Activated T-helper 2 cell treated with anti-CD3 and anti-CD28 coated beads, Interferon-gamma antibody, Interleukin-2, Interleukin-4, amounts not matched to agents 10 μg/mL and 5 μg/mL and 100 μg/mL, durations not matched to agents 14 hours and 24 hours and 36 hours (primary cell): ENCODE measurements at regions not wholly inside any gene's neighbourhood (a gene's known extent, or its start where the extent isn't known, plus 50 kb on each side); places are given as distances from the start of the nearest gene placed in this dataset.

Source experiments
- DNase-seq: peaks from one replicate; pipeline ENCODE4 v3.0.0; 2021; ENCODE audit warnings: low spot score
- H3K27ac Mint-ChIP-seq: one replicate; pipeline ENCODE4 v1.8.0; 2021; ENCODE audit warnings: mixed read lengths
- H3K27me3 Mint-ChIP-seq: one replicate; pipeline ENCODE4 v1.8.0; 2021; ENCODE audit warnings: low read depth, mixed read lengths
- H3K36me3 Mint-ChIP-seq: one replicate; pipeline ENCODE4 v1.8.0; 2021; ENCODE audit warnings: low read depth, mixed read lengths
- H3K4me1 Mint-ChIP-seq: one replicate; pipeline ENCODE4 v1.8.0; 2021; ENCODE audit warnings: low read depth, mixed read lengths
- H3K4me3 Mint-ChIP-seq: one replicate; pipeline ENCODE4 v1.8.0; 2021; ENCODE audit warnings: low read depth, mild to moderate bottlenecking, moderate library complexity, mixed read lengths
- H3K9me3 Mint-ChIP-seq: one replicate; pipeline ENCODE4 v1.8.0; 2021; ENCODE audit warnings: mixed read lengths
- intact Hi-C: fragments of 100-400 bp; cut with micrococcal nuclease; formaldehyde crosslinking; loops from one replicate; pipeline ENCODE4 v1.15.1; 2023

DNA sequence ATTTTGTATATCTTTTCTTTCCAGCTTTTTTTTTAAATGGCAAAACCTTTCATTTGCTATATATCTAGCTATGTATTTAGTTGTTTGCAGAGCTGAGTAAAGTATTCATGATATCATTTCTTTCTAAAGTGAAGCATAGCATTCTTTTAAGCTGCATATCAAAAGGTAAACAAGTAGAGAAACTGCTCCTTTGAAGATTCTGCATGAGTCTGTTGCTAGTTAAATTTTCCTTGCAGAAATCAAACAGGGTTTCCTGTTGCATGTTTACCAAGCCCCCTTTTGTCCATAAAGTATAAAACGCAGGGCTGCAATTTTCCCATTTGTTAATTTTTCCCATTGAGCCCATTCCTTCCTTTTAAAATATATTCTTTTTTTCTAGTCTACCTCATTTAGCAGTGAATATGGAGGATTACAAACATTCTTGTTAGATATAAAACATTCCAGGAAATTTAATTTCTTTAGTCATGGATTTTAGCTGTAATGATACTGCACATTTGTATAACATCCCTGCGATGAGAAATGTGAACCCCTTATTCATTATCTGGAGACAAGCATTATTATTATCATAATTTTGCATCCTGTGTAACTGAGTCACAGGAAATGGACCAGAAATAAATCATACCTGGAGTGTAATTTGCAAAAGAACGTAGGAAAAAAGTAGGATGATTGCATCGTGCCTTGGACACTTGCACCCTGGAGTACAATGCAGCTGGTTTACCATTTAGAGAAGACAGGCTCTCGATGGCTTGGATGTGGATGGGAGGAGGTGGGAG lies 110.9 kb upstream of the ARGLU1 start:
- H3K9me3 Mint-ChIP-seq, result no peaks in the 10 kb centered on the region
- no peaks in the 10 kb centered on the region for H3K27me3 Mint-ChIP-seq
- no peak overlapping the region for H3K4me3 Mint-ChIP-seq
- no peak for DNase-seq
- no peak overlapping the region for H3K27ac Mint-ChIP-seq
- no peaks in the 10 kb centered on the region for H3K4me1 Mint-ChIP-seq
- H3K36me3 Mint-ChIP-seq, result no peaks in the 10 kb centered on the region
- intact Hi-C loops, result no loop called here

DNA sequence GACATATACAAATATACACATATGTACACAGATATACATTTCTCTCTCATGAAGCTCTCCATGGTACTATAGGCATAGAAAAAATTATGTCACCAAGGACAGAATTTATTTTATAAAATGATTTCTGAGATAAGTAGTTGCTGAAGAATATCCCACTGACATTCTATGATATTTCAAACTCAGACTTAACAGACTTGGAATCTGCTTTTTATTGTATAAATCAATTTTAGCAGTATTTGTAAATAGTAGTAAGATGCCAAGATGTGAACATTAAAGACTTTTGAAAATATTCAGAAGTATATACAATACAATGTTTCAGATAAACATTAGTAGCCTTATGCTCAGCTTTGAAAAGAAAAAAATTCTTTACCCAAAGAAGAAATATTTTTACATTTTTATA lies 107.4 kb upstream of the ARGLU1 start:
- intact Hi-C loops, result no loop called here
- Mint-ChIP-seq H3K36me3 (no peaks in the 10 kb centered on the region), H3K4me1 (no peaks in the 10 kb centered on the region), H3K27me3 (no peaks in the 10 kb centered on the region), H3K4me3 (no peak overlapping the region), H3K9me3 (no peaks in the 10 kb centered on the region), H3K27ac (no peak overlapping the region)
- no peak for DNase-seq

DNA sequence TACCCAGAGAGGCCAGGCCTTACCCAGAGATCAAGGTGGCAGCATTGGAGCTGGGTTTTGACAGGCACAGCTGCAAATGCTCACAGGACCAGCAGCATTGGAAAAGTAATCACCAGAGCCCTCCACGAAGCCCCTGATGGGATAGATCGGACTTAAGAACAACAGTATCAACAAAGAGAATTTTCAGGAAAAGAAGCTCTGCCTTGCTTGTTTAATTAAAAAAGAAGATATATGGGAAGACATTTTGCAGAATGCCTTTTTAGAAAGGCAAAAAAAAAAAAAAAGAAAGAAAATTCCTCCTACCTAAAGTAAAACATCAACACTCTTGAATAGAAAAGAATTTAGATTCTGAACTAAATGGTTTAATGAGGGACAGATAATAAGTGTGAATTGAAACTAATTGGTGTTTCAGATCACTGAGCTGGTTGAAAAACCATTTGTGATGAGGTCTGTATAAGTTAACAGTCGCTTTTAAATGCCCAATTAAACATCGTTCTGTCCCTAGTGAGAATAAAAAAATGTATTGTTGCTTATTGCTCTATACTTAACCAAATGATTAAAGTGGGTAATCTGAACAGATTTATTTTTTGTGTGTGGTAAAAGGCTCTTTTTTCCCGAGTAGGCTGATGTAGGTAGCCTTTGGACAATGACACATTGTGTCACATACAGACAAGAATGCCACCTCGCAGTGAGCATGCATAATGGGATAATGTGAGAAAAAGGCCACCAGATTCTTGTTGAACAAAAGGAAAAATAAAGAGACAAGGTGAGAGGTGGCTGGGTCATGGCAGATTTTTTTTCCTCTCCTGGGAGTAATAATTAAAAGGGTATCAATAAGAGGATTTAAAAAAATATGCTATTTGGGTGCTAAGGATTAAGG lies 93.0 kb upstream of the ARGLU1 start:
- H3K27ac Mint-ChIP-seq, result no peak overlapping the region
- H3K27me3 Mint-ChIP-seq, result no peaks in the 10 kb centered on the region
- intact Hi-C loops, result no loop called here
- H3K4me3 Mint-ChIP-seq, result no peak overlapping the region
- H3K9me3 Mint-ChIP-seq, result no peaks in the 10 kb centered on the region
- no peak for DNase-seq
- H3K36me3 Mint-ChIP-seq, result no peaks in the 10 kb centered on the region
- H3K4me1 Mint-ChIP-seq, result no peaks in the 10 kb centered on the region

DNA sequence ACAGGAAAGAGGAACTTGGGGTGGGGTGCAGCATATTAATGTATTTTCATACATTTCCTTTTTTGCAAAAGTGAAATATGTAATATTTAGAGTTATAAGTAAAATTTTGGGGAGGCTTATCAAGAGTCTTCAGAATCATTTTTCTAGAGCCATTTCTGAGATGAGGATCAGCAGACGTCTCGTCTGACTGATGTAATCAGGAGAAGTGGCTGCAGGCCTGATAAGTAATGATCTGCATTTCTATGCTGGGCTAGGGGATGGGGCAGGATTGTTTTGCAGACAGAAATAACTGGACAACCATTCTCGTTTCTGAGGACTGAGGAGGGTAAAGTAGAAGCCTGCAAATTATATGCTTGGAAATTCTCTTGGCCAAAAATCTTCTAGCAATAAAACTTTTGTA lies 89.2 kb upstream of the ARGLU1 start:
- Mint-ChIP-seq H3K27ac (no peak overlapping the region), H3K4me1 (no peaks in the 10 kb centered on the region), H3K9me3 (no peaks in the 10 kb centered on the region), H3K27me3 (no peaks in the 10 kb centered on the region), H3K4me3 (no peak overlapping the region), H3K36me3 (no peaks in the 10 kb centered on the region)
- no peak for DNase-seq
- intact Hi-C loops, result no loop called here

DNA sequence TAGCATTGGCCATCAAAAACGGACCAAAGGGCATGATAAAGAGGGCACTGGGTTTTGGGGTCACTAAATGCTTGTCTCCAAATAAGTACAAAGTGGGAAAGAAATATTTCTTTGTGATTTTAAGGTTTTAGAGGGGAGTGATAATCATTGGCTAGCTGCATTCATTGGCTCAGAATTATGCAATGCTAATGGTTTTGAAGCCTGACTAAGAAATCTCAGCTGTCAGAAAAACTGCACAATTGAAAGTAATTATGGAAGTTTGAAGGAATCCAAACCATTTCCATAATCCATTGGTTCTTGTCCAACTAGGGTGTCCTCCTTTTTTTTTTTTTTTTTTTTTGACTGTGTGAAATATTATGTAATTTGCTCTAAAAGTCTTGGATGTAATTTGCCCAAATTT lies 88.2 kb upstream of the ARGLU1 start:
- H3K4me3 Mint-ChIP-seq, result no peak overlapping the region
- intact Hi-C loops, result no loop called here
- H3K9me3 Mint-ChIP-seq, result no peaks in the 10 kb centered on the region
- H3K27ac Mint-ChIP-seq, result no peak overlapping the region
- DNase-seq, result no peak
- no peaks in the 10 kb centered on the region for H3K36me3 Mint-ChIP-seq
- H3K27me3 Mint-ChIP-seq, result no peaks in the 10 kb centered on the region
- H3K4me1 Mint-ChIP-seq, result no peaks in the 10 kb centered on the region

DNA sequence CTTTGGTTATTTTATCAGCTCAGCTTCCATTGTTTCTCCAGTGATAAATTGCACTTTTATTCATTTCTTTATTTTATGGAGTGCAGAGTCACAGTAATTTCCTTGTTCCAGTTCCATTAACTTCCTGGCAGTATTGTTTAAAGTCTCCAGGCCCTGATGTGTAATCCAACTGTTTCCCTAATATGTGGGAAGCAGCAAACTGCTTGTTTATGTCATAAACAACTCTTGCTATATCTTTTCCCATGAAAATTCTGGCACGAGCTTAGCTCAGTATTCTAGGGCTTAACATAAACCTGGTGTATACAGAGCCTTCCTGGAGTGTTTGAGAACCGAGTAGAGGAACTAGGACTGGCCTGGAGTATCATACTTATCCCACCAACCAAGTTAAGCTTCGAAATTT lies 83.5 kb upstream of the ARGLU1 start:
- no peaks in the 10 kb centered on the region for H3K9me3 Mint-ChIP-seq
- no peak for DNase-seq
- no peak overlapping the region for H3K4me3 Mint-ChIP-seq
- intact Hi-C loops, result no loop called here
- no peaks in the 10 kb centered on the region for H3K4me1 Mint-ChIP-seq
- no peaks in the 10 kb centered on the region for H3K27me3 Mint-ChIP-seq
- H3K36me3 Mint-ChIP-seq, result no peaks in the 10 kb centered on the region
- H3K27ac Mint-ChIP-seq, result no peak overlapping the region

DNA sequence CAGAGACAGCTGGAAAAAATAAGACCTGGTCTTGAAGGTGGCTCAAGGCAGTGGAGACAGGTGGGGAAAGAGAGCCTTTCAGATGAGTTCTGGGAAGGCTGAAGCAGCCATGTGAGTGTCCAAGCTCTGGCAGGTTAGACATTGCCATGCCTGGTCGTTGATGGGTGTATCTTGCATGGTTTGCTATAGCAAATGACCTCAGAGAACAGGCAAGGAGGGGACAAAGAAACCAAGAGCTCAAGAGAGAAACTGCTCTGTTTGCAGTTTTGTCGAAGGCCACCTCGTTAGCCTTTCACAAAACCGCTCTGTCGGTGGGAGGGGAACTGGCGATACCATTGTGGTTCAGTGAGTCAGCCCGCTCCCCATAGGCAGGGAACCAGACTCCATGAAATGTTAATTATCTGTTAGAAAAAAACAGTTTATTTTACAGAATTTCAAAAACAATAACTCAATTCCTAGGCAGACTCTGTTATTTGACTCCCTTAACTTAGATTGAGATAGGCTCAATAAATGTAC lies 82.8 kb upstream of the ARGLU1 start:
- H3K27ac Mint-ChIP-seq, result no peak overlapping the region
- H3K36me3 Mint-ChIP-seq, result no peaks in the 10 kb centered on the region
- no peak for DNase-seq
- no peaks in the 10 kb centered on the region for H3K4me1 Mint-ChIP-seq
- no peaks in the 10 kb centered on the region for H3K27me3 Mint-ChIP-seq
- no peak overlapping the region for H3K4me3 Mint-ChIP-seq
- H3K9me3 Mint-ChIP-seq, result no peaks in the 10 kb centered on the region
- intact Hi-C loops, result no loop called here

DNA sequence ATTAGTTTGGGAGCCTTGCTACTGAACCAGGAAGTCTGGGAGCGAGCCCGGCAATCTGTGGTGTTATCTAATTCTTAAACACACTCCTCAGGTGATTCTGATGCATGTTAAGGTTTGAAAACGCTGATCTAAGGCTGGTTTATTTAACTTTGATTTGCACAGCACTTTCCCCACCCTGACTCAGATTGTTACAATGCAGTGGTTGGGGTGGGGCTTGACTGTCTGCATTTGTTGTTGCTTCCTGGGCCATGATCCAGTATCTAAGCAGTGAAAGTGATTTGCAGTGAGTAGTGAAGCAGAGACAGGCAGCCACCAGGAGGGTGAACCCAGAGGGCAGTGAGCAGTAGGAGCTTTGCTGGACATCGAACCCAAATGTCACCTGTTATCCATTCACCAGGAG lies 81.6 kb upstream of the ARGLU1 start:
- H3K4me3 Mint-ChIP-seq, result no peak overlapping the region
- no peaks in the 10 kb centered on the region for H3K36me3 Mint-ChIP-seq
- H3K27ac Mint-ChIP-seq, result no peak overlapping the region
- no peaks in the 10 kb centered on the region for H3K27me3 Mint-ChIP-seq
- no peaks in the 10 kb centered on the region for H3K9me3 Mint-ChIP-seq
- no peaks in the 10 kb centered on the region for H3K4me1 Mint-ChIP-seq
- intact Hi-C loops, result no loop called here
- no peak for DNase-seq

DNA sequence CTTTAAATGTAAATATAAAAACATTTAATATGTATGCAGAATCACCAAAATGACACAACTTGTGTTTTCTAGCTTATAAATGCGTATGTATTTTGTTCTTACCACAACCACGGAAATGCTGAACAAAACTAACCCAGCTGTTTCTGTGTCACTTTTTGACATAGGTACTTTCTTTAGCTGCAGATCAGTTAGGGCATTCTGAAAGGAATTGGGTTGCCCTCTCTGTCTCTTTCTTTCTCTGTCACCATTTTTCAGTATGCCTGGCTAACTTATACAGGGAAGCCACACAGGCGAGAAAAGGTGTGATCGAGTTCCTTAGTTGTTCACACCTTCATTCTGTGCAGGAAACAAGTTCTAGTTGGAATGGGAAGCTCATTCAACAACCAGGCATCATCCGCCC lies 72.6 kb upstream of the ARGLU1 start:
- no peaks in the 10 kb centered on the region for H3K27me3 Mint-ChIP-seq

DNA sequence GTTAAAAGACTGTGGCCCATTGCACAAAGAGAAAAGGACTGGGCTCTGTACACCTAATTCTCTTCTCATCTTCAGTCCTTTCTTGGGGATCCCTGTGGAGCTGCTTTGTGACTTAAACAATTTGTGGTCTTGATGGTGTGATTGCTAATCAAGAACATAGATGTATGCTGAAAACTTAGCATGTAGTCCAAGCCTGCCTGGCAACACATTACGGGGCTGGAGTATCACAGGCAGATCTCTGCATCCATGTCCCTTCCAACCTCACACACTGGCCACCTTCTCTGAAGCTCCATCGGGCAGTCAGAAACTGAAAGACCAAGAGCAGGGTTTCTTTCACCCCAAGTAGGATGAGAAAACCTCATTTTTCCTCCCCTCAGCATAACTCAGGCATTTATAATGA lies 69.6 kb upstream of the ARGLU1 start:
- H3K27me3 Mint-ChIP-seq, result no peaks in the 10 kb centered on the region
- no peaks in the 10 kb centered on the region for H3K4me1 Mint-ChIP-seq
- intact Hi-C loops, result no loop called here
- no peak overlapping the region for H3K27ac Mint-ChIP-seq
- no peaks in the 10 kb centered on the region for H3K36me3 Mint-ChIP-seq
- no peak overlapping the region for H3K4me3 Mint-ChIP-seq
- no peaks in the 10 kb centered on the region for H3K9me3 Mint-ChIP-seq
- no peak for DNase-seq

More for the DNA sequence above, 72.6 kb upstream of the ARGLU1 start:
- Mint-ChIP-seq H3K4me1 (no peaks in the 10 kb centered on the region), H3K4me3 (no peak overlapping the region), H3K36me3 (no peaks in the 10 kb centered on the region), H3K27ac (no peak overlapping the region), H3K9me3 (no peaks in the 10 kb centered on the region)
- intact Hi-C loops, result no loop called here
- no peak for DNase-seq

DNA sequence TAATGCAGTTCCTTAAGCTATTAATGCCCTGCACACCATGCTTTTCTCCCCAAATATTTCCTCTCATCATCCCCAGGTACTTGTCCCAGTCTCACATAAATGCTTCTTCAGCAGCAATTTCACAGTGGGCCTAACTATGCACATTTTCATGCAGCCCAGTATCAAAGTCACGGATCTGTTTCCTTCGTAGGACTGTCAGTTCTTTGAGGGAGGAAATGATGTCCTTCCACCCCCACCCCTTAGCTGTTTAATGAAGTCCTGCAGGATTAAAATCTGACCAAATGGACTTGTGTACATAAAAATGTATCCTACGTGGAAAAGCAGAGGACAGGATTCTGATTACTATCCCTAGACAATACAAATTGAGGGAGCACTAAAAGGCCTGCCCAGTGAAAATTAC lies 68.6 kb upstream of the ARGLU1 start:
- no peaks in the 10 kb centered on the region for H3K4me1 Mint-ChIP-seq
- DNase-seq, result no peak

DNA sequence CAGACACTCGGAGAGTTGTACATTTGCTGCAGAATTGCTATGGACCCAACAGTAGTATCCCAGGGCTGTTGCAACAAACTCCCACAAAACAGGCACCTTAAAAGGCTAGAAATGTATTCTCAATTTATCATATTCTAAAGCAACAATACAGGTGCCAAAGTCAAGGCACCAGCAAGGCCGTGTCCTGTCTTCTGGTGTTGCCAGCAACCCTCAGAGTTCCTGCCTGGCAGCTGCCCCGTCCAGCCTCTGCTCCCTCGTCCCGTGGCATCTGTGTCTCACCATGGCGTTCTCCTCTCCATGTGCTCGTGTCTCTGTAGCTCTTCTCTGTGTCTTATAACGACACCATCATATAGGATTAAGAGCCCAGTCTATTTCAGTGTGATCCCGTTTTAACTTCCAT lies 67.7 kb upstream of the ARGLU1 start:
- H3K4me3 Mint-ChIP-seq, result no peak overlapping the region
- no peaks in the 10 kb centered on the region for H3K4me1 Mint-ChIP-seq

More for the DNA sequence above, 68.6 kb upstream of the ARGLU1 start:
- Mint-ChIP-seq H3K27ac (no peak overlapping the region), H3K27me3 (no peaks in the 10 kb centered on the region), H3K9me3 (no peaks in the 10 kb centered on the region), H3K4me3 (no peak overlapping the region), H3K36me3 (no peaks in the 10 kb centered on the region)
- intact Hi-C loops, result no loop called here

DNA sequence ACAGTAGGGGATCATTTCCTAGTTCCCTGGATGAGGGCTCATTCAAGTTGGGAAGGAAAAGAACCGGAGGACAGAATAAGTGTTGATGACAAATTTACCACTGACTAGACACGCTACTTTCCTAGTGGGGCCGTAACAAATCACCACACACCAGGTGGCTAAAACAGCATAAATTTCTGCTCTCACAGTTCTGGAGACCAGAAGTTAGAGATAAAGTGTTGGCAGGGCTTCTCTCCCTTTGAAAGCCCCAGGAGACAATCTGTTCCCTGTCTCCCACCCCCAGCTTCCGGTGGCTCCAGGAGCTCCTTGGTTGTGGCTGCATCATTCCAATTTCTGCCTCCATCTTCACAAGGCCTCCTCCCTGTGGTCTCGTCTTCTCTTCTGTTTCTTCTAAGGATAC lies 65.4 kb upstream of the ARGLU1 start:
- Mint-ChIP-seq H3K4me1 (no peaks in the 10 kb centered on the region), H3K4me3 (no peak overlapping the region), H3K9me3 (no peaks in the 10 kb centered on the region), H3K36me3 (no peaks in the 10 kb centered on the region), H3K27me3 (no peaks in the 10 kb centered on the region), H3K27ac (no peak overlapping the region)
- intact Hi-C loops, result no loop called here
- no peak for DNase-seq

More for the DNA sequence above, 67.7 kb upstream of the ARGLU1 start:
- Mint-ChIP-seq H3K9me3 (no peaks in the 10 kb centered on the region), H3K27me3 (no peaks in the 10 kb centered on the region), H3K27ac (no peak overlapping the region), H3K36me3 (no peaks in the 10 kb centered on the region)
- no peak for DNase-seq
- intact Hi-C loops, result no loop called here
